T-helper 1 cell treated with Interleukin-12 subunit alpha and Interleukin-12 subunit beta and Interleukin-4 antibody, amounts not matched to agents 30 ng/mL and 1 ng/mL, for 36 hours (primary cell): ENCODE measurements at regions not wholly inside any gene's neighbourhood (a gene's known extent, or its start where the extent isn't known, plus 50 kb on each side); places are given as distances from the start of the nearest gene placed in this dataset.
"Not testable (repeated sequence)": the region's sequence is repeated elsewhere in the genome, so short reads cannot be mapped to it uniquely, and the experiment has no call there.

ENCODE experiments used
- intact Hi-C: fragments of 100-400 bp; cut with micrococcal nuclease; formaldehyde crosslinking; loops from one replicate; pipeline ENCODE4 v1.15.1; 2024

DNA sequence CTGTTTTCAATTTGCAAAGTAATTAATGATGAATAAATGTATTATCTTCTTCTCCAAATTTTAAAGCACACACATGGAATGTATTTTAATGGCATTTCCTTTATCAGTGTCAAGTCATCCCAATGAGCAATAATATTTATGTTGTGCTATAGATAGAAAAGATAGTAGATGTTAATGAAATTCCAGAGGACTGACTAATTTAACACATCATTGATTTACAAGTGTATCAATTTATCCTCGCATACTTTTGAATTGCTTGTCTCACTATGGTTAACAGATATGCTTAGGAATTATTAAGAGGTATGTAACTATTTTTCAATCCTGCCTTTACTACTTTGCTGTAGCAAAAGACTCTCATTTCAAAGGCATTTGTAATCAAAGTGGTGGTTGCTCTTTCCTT is 842.9 kb downstream of the SLC6A15 start:
- intact Hi-C loops: no loop called here

DNA sequence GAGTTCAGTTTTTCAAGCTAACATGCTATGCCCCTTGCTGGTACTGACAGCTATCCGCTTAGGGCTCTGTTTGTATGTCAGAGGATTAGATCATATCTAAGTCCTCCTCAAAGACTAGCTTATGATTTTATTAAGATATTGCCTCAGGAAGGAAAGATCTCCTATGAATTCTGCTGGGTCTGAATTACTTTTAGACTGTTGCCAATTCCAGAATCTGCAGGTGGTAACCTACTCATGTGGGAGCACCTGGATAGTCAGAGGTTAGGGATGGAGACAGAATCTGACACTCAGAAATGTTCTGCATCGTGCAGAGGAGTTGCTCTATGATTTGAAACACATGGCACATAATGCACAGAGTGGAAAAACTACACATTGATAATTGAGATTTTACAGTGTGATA is 843.4 kb downstream of the SLC6A15 start:
- intact Hi-C loops: no loop called here

DNA sequence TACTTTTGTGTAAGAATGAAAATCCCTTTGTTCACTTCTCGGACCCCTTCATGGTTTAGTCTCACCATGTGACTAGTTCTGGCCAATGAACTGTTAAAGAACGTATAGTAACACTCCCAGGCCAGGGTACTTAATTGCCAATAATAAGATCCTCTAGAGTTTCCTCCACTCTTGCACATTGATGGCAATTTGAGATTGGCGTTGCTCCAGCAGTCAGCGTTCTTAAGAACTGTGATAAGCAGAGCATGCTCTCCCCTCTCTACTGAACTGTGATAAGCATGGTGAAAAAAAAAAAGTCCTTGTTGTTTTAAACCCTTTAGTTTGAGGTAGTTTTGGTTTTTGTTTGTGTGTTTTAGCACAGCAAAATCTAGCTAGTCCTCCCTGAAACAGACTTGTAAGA is 854.5 kb downstream of the SLC6A15 start:
- intact Hi-C loops: no loop called here

DNA sequence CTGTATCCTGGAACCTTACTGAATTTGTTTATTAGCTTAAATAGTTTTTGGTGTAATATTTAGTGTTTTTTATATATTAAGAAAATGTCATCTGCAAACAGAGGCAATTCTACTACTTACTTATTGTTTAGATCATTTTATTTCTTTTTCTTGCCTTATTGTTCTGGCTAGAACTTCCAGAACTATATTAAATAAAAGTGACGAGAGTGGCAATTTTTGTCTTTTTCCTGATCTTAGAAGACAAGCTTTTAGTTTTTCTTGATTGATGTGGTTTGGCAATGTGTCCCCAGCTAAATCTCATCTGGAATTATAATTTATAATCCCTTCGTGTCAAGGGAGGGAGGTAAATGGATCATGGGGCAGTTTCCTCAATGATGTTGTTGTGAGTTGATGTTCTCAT is 857.8 kb downstream of the SLC6A15 start:
- intact Hi-C loops: no loop called here

DNA sequence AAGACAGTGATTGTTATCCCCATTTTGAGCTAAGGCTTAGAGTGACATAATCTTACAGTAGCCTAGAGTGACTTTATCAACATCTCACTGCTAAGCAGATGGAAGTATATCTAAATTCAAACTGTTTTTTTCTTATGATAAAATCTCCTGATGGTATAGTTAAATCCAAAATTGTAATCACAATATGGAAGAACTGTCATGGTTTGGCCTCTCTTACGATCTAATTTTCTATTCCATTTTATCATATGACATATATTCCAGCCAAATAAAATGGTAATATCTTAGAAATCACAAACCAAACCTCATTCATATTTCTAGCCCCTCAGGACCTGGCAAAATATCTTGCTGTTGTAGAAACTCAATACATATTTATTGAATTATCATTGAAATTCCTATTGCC is 864.7 kb downstream of the SLC6A15 start:
- intact Hi-C loops: no loop called here

DNA sequence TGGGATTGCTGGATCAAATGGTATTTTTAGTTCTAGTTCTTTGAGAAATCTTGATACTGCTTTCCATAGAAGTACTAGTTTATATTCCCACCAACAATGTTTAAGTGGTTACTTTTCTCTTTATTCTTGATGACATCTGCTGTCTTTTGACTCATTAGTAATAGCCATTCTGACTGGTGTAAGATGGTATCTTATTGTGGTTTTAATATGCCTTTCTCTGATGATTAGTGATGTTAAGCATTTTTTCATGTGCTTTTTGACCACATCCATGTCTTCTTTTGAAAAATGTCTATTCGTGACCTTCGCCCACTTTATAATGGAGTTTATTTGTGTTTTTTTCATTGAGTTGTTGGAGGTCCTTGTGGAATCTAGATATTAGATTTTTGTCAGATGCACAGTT is 865.7 kb downstream of the SLC6A15 start:
- intact Hi-C loops: no loop called here

DNA sequence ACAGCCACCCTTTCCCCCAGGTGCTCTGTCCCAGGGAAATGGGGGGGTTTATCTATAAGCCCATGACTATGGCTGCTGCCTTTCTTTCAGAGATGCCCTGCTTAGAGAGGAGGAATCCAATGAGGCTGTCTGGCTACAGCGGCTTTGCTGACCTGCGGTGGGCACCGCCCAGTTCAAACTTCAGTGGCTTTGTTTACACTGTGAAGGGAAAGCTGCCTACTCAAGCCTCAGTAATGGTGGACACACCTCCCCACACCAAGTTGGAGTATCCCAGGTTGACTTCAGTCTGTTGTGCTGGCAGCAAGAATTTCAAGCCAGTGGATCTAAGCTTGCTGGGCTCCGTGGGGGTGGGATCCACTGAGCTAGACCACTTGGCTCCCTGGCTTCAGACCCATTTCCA is 869.2 kb downstream of the SLC6A15 start:
- intact Hi-C loops: no loop called here

DNA sequence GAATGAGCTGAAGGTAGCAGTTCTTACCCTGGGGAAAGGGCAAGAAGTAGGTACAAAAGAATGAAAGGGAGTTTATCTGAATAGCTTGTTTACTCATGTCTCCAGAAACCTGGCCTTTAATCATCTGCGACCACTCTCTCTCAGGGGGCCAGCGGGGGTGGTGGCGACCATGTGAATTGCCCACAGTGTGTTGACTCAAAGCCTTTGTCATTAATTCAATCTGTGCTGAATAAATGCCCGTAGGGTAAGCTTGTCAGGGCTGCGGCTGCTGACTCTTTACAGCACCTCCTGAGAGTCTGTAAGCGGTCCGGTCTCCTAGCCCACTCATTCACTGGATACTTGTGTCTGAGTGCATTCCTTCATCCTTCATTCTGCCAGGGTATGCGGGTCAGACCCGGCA is 874.4 kb downstream of the SLC6A15 start:
- intact Hi-C loops: no loop called here

DNA sequence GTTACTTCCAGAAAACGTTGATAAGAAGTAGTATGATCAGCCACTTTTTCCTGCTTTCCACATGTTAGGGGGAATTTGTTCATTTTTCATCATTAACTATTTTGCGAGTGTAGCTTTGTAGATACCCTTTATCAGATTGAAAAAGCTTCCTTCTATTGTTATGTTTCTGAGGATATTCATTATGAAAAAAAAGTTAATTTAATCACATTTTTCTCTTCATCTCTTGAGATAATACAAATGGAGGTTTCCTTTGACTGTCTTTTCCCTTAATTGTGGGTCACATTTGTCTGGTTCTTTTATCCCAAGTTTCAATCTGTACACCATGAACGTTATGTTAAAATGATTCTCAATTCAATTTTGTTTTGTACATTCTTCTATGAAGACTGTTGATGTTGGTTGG is 875.7 kb downstream of the SLC6A15 start:
- intact Hi-C loops: no loop called here

DNA sequence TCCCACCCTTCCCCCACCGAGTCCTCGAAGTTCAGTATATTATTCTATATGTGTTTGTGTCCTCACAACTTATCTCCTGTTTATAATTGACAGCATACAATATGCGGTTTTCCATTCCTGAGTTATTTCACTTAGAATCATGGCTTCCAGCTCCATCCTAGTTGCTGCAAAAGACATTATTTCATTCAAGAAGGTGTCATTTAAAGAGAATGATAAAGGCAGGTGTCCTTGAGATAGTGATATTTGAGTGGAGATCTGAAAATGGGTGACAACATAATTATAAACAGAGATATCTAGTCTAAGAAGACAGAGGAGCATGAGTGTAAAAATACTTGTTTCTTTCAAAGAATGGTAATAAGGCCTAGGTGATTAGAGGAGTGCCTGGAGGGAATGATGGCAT is 876.8 kb downstream of the SLC6A15 start:
- intact Hi-C loops: no loop called here

DNA sequence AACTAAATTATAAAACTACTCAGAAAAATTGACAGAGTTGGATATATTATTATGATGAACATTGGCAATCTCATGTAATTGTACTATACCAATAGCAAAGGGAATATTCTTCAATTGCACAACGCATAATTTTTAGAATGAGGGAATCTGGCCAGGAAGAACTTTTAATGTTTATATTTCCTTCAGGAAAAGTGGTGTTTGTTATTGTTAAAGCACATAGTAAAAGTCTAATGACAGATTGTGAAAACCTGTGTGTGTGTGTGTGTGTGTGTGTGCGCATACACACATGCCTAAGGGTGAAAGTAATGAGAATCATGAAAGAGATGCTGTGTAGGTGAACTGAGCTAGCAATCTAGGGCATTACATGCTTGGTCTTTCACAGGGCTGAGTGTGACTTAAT is 877.7 kb downstream of the SLC6A15 start:
- intact Hi-C loops: no loop called here

DNA sequence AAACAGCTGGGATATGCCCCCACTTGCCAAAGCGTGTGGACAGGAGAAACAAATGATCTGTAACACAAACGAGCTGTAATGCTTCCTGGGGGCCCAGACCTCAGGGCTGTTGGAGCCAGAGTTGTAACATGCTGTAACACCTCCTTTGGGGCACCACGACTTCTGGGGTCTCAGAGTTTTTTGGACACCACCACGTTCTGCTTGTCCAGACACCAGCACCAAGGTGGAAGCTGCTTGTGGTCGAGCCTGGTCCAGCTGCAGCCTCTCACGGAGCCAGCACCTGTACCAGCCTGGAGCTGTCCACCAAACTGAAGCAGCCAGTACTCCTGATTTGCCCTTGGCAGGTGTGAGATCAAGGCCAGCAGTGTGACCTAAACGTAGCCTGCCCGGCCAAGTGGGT is 879.4 kb downstream of the SLC6A15 start:
- intact Hi-C loops: no loop called here

DNA sequence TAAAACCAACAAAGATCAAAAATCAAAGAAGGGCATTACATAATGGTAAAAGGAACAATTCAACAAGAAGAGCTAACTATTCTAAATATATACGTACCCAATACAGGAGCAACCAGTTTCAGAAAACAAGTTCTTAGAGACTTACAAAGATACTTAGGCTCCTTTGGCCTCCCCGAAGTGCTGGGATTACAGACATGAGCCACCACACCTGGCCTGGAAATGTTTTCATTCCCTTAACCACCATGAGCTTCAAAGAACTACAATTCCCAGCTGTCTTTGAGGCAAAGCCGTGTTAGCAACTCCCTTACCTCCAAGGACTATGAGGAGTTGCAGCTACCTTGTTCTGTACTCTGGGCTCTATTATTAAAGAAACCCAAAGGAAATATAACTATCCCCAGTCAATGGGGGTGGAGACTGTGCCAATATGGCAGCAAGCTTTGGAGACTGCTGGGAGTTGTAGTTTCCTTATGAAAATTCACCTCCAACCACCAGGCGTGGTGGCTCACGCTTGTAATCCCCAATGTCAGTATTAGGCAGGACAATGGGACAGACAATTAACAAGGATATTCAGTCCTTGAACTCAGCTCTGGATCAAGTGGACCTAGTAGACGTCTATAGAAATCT is 893.9 kb downstream of the SLC6A15 start:
- intact Hi-C loops: not testable (repeated sequence)

DNA sequence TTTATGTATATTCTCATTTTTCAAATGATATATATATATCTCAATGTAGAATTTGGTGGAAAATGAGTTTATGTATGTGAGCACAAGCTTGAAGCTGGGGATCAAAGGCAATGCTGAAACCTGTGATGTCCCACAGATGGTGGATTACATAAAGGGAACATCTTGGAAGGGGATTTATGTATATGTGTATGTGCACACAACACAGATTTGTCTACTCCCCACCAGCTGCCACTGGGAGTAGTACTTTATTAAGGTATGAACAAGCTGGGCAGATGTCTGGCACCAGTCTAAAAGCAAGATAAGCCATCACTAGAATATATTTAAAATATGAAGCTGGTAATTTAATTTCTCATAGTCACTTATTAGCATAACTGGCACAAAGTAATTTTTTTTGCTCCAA is 895.6 kb downstream of the SLC6A15 start:
- intact Hi-C loops: no loop called here

DNA sequence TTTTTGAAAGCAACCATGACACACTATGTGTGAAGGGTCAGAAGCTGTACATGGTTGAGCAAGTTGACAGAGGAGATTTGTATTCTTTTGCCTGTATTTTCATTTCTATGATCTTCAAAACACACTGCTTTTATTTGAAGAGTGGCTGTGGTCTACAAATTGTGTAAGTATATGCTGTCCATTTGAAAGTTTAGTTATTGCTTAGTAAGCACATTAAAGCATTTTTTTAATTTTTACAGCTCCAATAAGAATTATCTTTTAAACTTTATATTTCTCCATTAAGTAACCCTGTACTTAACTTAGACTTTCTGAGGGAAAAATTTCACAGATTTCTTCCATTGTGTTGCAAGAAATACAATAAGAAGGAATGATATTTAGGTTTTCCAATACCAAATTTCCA is 915.2 kb downstream of the SLC6A15 start:
- intact Hi-C loops: no loop called here

DNA sequence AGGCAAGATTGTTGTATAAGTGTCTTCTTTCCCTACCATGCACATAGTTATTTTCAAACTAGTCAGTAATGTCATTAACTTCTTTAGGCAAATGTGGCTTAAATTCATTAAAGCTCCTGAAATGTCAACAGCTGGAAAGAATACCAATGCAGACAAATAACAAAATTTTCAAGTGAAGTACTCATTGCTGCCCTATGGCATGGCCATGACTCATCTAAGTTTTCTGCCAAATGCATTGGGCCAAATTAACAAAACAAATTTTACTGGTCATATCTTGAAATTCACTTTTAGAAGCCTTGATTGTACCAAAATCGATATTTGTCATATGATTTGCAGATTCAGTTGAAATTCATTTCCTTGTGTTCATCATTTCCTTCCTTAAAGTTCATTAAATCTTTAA is 915.9 kb downstream of the SLC6A15 start:
- intact Hi-C loops: no loop called here

DNA sequence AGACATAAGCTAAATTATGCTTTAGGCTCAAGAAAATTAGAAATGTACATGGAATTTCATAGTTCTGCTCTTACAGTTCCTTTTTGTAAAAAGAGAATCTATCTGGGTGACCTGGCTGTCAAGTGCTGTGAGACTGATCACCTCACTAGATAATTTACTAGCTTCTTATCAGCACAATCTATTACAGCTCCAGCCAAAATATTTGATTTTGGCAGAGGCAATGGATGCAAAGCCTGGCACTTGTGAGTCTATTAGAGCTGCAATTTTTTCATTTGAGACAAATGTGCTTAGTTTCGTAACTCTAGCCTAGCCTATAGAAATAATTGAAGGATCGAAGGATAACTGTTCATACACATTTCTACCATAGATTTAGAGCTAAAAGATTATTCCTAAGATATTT is 927.5 kb downstream of the SLC6A15 start:
- intact Hi-C loops: no loop called here

DNA sequence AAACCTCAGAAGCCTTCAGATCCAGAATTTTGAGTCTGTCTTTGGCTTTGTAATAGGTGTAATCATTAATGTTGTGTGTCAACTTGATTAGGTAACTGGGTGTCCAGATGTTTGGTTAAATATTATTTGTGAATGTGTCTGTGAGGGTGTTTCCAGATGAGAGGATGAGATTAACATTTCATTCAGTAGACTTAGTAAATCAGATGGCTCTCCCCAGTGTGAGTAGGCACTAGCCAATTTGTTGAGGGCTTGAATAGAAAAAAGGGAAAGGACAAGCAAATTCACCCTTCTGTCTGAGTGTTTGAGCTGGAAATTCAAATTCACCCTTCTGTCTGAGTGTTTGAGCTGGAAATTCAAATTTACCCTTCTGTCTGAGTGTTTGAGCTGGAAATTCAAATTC is 932.2 kb downstream of the SLC6A15 start:
- intact Hi-C loops: no loop called here

DNA sequence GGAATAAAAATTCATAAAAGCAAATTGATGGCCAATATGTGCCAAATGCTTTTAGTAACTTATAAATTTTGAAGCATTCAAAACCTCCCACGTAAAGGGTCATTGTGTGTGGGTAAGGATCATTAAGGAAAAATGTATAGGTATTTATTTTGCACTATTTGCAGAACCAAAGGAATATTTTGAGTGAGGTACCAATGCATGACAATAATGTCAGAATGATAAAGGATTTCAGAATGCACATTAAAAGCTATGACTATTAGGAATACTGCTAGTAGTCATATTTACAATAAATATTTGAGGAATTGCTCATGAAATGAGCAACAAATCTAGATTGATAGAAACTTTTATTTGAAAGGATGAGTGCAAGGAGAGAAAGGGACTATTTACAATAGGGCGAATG is 932.8 kb downstream of the SLC6A15 start:
- intact Hi-C loops: no loop called here

DNA sequence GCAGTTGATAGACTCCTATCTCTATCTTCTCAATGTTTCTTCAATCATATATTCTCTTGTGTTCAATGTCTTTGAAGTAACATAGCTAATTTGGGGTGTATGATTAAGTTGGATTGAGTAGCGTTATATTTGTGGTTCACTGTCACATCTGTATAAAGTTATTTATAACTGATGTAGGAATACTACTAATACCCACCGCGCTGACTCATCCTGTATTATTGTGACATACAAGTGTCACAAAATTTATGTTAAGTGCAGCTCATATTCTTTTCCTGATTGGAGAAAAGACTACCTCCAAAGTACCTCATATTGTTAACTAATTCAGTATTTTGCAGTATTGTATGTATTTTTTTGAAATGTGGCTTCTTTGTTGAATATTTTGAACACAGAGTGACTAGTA is 940.8 kb downstream of the SLC6A15 start:
- intact Hi-C loops: no loop called here

DNA sequence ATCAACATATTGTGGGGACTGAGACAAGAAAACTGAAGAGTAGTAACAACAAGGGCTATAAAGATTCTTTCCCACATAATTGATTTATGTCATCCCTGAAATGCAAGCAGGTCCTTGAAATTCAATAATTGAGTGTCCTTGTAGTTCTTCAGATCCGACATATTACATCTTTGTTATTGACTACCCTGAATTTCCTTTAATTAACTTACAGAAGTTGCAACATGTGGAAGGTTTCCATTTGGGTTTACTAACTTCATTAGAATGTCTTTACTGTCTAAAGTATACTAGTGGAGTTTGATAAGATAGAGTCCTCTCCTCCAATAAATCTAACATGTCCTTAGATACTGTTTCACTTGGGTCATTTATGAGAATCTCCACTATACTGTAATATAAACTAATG is 951.8 kb downstream of the SLC6A15 start:
- intact Hi-C loops: no loop called here

DNA sequence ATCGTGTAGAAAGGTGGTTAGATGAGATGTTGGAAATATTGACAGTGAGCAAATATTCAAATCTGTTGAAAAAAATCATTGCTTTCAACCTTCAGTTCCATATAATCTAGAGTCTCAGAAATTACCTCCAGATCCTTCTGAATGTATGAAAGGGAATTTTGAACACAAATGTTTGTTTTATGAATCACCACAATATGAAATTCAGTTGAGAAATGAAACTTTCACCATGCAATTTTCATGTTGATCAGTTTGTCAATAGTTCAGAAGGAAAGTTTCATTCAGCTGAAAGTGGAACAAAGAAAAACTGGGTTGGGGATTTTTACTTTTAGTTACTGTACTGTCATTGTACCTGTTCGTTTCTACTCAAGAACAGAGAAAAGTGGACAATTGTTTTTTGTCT is 953.6 kb downstream of the SLC6A15 start:
- intact Hi-C loops: loop anchor here (10.0 kb wide), 1 partner anchor 1274 kb away; the partner anchor contains the start of gene TMTC2

DNA sequence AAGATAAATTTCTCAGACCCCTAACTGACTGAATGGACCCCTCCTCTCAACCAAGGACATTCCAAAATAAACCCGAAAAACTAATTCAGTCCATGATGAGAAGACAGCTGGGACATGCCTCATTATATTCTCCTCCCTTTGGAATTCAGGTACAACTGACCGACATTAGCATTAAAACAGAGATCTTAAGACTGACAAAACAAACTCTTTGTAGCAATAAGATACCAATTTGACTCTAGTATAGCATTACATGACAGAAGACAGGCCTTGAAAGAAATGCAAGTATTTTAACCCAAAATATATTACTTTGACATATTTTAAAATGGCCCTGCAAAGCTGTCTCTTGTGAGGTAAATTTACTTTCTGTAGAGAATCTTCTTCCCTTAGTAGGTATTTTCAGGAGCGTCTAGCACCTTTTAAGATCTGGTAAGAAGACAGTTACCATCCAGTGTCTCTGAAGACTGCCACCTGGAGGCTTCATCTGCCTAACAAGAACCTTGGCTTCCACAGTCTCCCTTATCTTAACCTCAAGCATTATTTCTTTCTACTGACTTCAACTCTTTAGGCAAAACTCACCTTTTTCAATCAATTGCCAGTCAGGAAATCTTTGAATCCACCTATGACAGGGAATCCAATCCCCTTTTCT is 957.5 kb downstream of the SLC6A15 start:
- intact Hi-C loops: loop anchor here (10.0 kb wide), 1 partner anchor 1270 kb away; the partner anchor contains the start of gene TMTC2
